K562 (cell line): ENCODE measurements at regions not wholly inside any gene's neighbourhood (a gene's known extent, or its start where the extent isn't known, plus 50 kb on each side); places are given as distances from the start of the nearest gene placed in this dataset.

Experiments used
- ATAC-seq: fragments of 200-7000 bp; cut with Tn5 transposase; 3 replicates; pipeline ENCODE4 v1.9.1; 2020; ENCODE audit warnings: moderate library complexity
- BruUV-seq: library from RNA; stranded (reverse); fragments of 400-500 nt; replicated peaks from 2 replicates; lab custom pipeline; 2021; lab: Mats Ljungman, UMichigan
- CTCF ChIA-PET: fragments of 300-600 bp; formaldehyde crosslinking; extraction: SDS; loops from one replicate; lab custom pipeline; 2021; ENCODE audit warnings: low intra/inter-chr PET ratio; lab: Yijun Ruan, JAX
- POLR2A ChIA-PET: fragments of 300-600, 350-650 bp; sonication (Branson Sonifier 250); formaldehyde crosslinking; extraction: SDS; loops from one replicate; lab custom pipeline; 2021; ENCODE audit warnings: antibody characterized with exemption, inconsistent platforms; lab: Yijun Ruan, JAX
- DNase-seq, 4 experiments: peaks; one replicate each; pipeline versions ENCODE4 v3.0.0 to v3.0.0-alpha.2; 2011 to 2018; ENCODE audit warnings: low spot score in 3 of 4, mixed read lengths in 3 of 4; ENCODE audit errors: extremely low read depth in 1 of 4
- FAIRE-seq: peaks from 2 replicates; lab custom pipeline; 2011; peaks lifted over from hg19 to GRCh38; lab: Jason Lieb, UNC
- H2AFZ ChIP-seq: 2 replicates; pipeline ENCODE4 v1.6.0; 2011; ENCODE audit warnings: low read depth, low read length, control low read depth, inconsistent platforms
- H3K27ac ChIP-seq: fragments of 200-600 bp; 3 replicates; pipeline ENCODE4 v1.8.0; 2011; ENCODE audit warnings: low read depth, mild to moderate bottlenecking, control low read depth, inconsistent platforms, low read length, moderate library complexity, mixed read lengths; ENCODE audit errors: extremely low read depth
- H3K27me3 ChIP-seq, 2 experiments: fragments of 300-600 bp in 1 of 2; 2 replicates in 1 of 2; 3 replicates in 1 of 2; pipeline versions ENCODE4 v1.6.0 to v1.8.0; 2011; ENCODE audit warnings: inconsistent platforms in 2 of 2, low read length in 2 of 2, mild to moderate bottlenecking in 1 of 2, mixed read lengths in 1 of 2, moderate library complexity in 1 of 2; ENCODE audit not compliant: control insufficient read depth in 2 of 2, insufficient read depth in 2 of 2
- H3K36me3 ChIP-seq: fragments of 300-600 bp; 3 replicates; pipeline ENCODE4 v1.8.0; 2011; ENCODE audit warnings: mild to moderate bottlenecking, low read length, inconsistent platforms; ENCODE audit not compliant: control insufficient read depth, insufficient read depth
- H3K4me1 ChIP-seq, 2 experiments: fragments of 200-600 bp in 1 of 2; replicated peaks in 1 of 2; 2 replicates in 1 of 2; 3 replicates in 1 of 2; pipeline versions ENCODE4 v1.5.1 to v1.8.0; 2011; ENCODE audit warnings: inconsistent platforms in 2 of 2, low read length in 2 of 2, mild to moderate bottlenecking in 1 of 2, mixed read lengths in 1 of 2, moderate library complexity in 1 of 2; ENCODE audit not compliant: control insufficient read depth in 2 of 2, insufficient read depth in 2 of 2
- H3K4me2 ChIP-seq: 2 replicates; pipeline ENCODE4 v1.6.1; 2011; ENCODE audit warnings: low read length, control low read depth, inconsistent platforms, mixed read lengths; ENCODE audit not compliant: insufficient read depth
- H3K4me3 ChIP-seq: fragments of 200-600 bp; sonication (generic), shearing (Covaris generic); 2 replicates; pipeline ENCODE4 v1.5.1; 2016; ENCODE audit warnings: control low read depth, inconsistent platforms
- H3K79me2 ChIP-seq: fragments of 200-600 bp; 3 replicates; pipeline ENCODE4 v1.8.0; 2011; ENCODE audit warnings: low read length, inconsistent platforms; ENCODE audit not compliant: control insufficient read depth, insufficient read depth
- H3K9ac ChIP-seq, 2 experiments: 2 replicates each; pipeline versions ENCODE4 v1.6.0 to v1.6.1; 2011; ENCODE audit warnings: low read depth in 2 of 2, low read length in 2 of 2, control low read depth in 1 of 2, inconsistent platforms in 1 of 2, mild to moderate bottlenecking in 1 of 2, mixed read lengths in 1 of 2; ENCODE audit not compliant: insufficient read depth in 1 of 2
- H3K9me1 ChIP-seq: one replicate; pipeline ENCODE4 v1.6.0; 2011; ENCODE audit warnings: inconsistent platforms, mild to moderate bottlenecking, low read length, moderate library complexity; ENCODE audit not compliant: control insufficient read depth, insufficient read depth
- H3K9me3 ChIP-seq: replicated peaks from 2 replicates; pipeline ENCODE4 v1.5.1; 2011; ENCODE audit warnings: low read depth, low read length, inconsistent platforms; ENCODE audit not compliant: control insufficient read depth, insufficient read depth
- H4K20me1 ChIP-seq: replicated peaks from 2 replicates; pipeline ENCODE4 v1.6.1; 2011; ENCODE audit warnings: low read length, inconsistent platforms, mixed read lengths; ENCODE audit not compliant: control insufficient read depth, insufficient read depth
- ATF1 ChIP-seq, 2 experiments: fragments of 450-650 bp in 1 of 2; IDR thresholded peaks; 2 replicates each; pipeline ENCODE4 v1.6.1; 2016; ENCODE audit warnings: missing compliant biosample characterization in 1 of 2, missing genetic modification characterization in 1 of 2
- DACH1 ChIP-seq: fragments of 450-650 bp; IDR thresholded peaks from 2 replicates; pipeline ENCODE4 v1.6.1; 2018; ENCODE audit not compliant: partially characterized antibody
- KAT7 ChIP-seq: sonication (generic); formaldehyde crosslinking; IDR thresholded peaks from 2 replicates; pipeline ENCODE4 v1.8.0; 2022; ENCODE audit warnings: missing genetic modification reagents, mild to moderate bottlenecking, borderline replicate concordance
- RBM22 ChIP-seq: fragments of 200-400 bp; formaldehyde crosslinking; IDR thresholded peaks from 2 replicates; pipeline ENCODE4 v1.6.1; 2018; ENCODE audit warnings: low read length, low read depth; ENCODE audit not compliant: poor library complexity, severe bottlenecking
- SPI1 ChIP-seq: IDR thresholded peaks from 2 replicates; pipeline ENCODE4 v1.6.1; 2011; ENCODE audit warnings: low read depth, low read length, control low read depth, borderline replicate concordance
- WGBS: fragments of 100-300 bp; shearing (Covaris generic); methylation state at CpG from one replicate; pipeline ENCODE4 v1.1.6; 2016; ENCODE audit warnings: low coverage, mixed read lengths; ENCODE audit not compliant: insufficient coverage; ENCODE audit errors: missing lambda C conversion rate; 5-methylcytosine and 5-hydroxymethylcytosine counted together
- in situ Hi-C: fragments of 300-500 bp; cut with MboI; formaldehyde crosslinking; loops from 4 replicates; pipeline ENCODE4 v1.15.0; 2018; ENCODE audit warnings: inconsistent platforms, mixed read lengths
- intact Hi-C: fragments of 100-400 bp; cut with micrococcal nuclease; formaldehyde crosslinking; loops from 2 replicates; pipeline ENCODE4 v1.14.2; 2022
- TF ChIP-seq, protein P1 (sequence below): sonication (generic); formaldehyde crosslinking; IDR thresholded peaks from 2 replicates; pipeline ENCODE4 v1.8.1; 2022; ENCODE audit warnings: missing genetic modification reagents
- TF ChIP-seq, protein P2 (sequence below), 2 experiments: fragments of 150-350 bp in 1 of 2; IDR thresholded peaks; 2 replicates each; pipeline ENCODE4 v1.6.1; 2012 to 2016; ENCODE audit warnings: low read depth in 2 of 2, low read length in 2 of 2, mild to moderate bottlenecking in 1 of 2, moderate library complexity in 1 of 2

DNA sequence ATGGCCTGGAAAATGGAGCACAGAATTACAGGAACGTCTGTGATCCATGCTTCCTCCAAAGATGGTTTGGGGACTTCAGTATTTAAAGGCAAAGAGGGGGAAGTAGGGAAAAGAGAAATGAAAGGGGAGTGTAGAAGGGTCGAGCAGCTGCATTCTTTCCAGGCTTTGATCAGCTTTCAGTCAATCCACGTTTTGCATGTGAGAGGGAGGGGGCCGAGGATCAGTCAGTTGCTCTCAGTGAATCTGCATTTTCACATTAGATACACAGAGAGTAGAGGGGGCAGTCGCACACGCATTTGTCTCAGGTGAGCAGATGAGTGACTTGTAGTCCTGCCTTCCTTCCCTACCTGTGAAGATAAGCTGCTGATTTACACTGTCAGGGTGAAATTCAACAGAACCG, 78.8 kb downstream of the FOXF2 start (continued):
- TF ChIP-seq, protein P1, sequence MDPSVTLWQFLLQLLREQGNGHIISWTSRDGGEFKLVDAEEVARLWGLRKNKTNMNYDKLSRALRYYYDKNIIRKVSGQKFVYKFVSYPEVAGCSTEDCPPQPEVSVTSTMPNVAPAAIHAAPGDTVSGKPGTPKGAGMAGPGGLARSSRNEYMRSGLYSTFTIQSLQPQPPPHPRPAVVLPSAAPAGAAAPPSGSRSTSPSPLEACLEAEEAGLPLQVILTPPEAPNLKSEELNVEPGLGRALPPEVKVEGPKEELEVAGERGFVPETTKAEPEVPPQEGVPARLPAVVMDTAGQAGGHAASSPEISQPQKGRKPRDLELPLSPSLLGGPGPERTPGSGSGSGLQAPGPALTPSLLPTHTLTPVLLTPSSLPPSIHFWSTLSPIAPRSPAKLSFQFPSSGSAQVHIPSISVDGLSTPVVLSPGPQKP (CRISPR knock-in tag): no peak
- TF ChIP-seq KAT7 (CRISPR knock-in tag): no peak

DNA sequence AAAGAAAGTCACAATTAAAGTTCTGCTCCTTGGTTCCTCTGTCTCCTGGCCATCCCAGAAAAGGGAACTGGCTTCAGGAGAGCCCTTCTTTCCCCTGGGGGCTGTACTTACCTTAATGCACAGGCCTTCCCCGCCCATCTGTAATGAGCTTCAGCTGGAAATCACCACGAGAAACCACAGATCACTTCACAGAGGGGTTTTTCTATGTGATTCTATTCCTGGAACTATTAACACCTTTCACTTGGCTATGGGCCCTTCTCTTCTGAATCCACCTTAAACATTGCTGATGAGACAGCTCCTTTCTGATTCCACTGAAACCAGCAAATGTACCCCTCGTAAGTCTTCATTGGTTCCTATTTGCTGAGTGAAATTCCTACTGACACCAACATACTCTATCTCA, 80.7 kb downstream of the FOXF2 start:
- CTCF ChIA-PET: no interaction called here
- no peaks in the 10 kb centered on the region for H3K9me1 ChIP-seq
- in situ Hi-C loops: no loop called here
- POLR2A ChIA-PET: no interaction called here
- H3K27me3 ChIP-seq: peaks cover 0 to 4% of the 10 kb centered on the region in 2 experiments; a peak in 2 of 5 replicates
- H3K36me3 ChIP-seq: no peaks in the 10 kb centered on the region
- no peaks in the 10 kb centered on the region for H3K9me3 ChIP-seq
- BruUV-seq: no TSS peak
- 0 out of 2 replicates have a peak, but pooled peaks have one; percentile 35 for TF ChIP-seq SPI1
- TF ChIP-seq DACH1: no peak
- TF ChIP-seq ATF1 (CRISPR knock-in tag; IDR thresholded peaks at IDR 0.05): no peak
- TF ChIP-seq ATF1 (tag; IDR thresholded peaks at IDR 0.05): no peak
- TF ChIP-seq RBM22: no peak
- TF ChIP-seq, protein P2, sequence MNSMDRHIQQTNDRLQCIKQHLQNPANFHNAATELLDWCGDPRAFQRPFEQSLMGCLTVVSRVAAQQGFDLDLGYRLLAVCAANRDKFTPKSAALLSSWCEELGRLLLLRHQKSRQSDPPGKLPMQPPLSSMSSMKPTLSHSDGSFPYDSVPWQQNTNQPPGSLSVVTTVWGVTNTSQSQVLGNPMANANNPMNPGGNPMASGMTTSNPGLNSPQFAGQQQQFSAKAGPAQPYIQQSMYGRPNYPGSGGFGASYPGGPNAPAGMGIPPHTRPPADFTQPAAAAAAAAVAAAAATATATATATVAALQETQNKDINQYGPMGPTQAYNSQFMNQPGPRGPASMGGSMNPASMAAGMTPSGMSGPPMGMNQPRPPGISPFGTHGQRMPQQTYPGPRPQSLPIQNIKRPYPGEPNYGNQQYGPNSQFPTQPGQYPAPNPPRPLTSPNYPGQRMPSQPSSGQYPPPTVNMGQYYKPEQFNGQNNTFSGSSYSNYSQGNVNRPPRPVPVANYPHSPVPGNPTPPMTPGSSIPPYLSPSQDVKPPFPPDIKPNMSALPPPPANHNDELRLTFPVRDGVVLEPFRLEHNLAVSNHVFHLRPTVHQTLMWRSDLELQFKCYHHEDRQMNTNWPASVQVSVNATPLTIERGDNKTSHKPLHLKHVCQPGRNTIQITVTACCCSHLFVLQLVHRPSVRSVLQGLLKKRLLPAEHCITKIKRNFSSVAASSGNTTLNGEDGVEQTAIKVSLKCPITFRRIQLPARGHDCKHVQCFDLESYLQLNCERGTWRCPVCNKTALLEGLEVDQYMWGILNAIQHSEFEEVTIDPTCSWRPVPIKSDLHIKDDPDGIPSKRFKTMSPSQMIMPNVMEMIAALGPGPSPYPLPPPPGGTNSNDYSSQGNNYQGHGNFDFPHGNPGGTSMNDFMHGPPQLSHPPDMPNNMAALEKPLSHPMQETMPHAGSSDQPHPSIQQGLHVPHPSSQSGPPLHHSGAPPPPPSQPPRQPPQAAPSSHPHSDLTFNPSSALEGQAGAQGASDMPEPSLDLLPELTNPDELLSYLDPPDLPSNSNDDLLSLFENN (IDR thresholded peaks at IDR 0.05; ENCODE audit: low read depth in 2 of 2, low read length in 2 of 2): no peak
- FAIRE-seq (no peak), DNase-seq (no peak), ATAC-seq (no peak)
- H3K79me2 ChIP-seq: no peaks in the 10 kb centered on the region
- H3K4me3 ChIP-seq: no peak overlapping the region
- H3K4me2 ChIP-seq: no peak overlapping the region
- H3K9ac ChIP-seq: no peak overlapping the region
- no peak overlapping the region for H3K27ac ChIP-seq
- no peak overlapping the region for H2AFZ ChIP-seq
- intact Hi-C loops: no loop called here
- no peaks in the 10 kb centered on the region for H3K4me1 ChIP-seq
- WGBS: 1% methylated on average over 3 of the region's 3 CpGs
- H4K20me1 ChIP-seq: 0 out of 2 replicates have a peak, but pooled peaks cover 3% of the 10 kb centered on the region
